Naive thymus-derived CD4-positive, alpha-beta T cell (primary cell): ENCODE measurements at regions not wholly inside any gene's neighbourhood (a gene's known extent, or its start where the extent isn't known, plus 50 kb on each side); places are given as distances from the start of the nearest gene placed in this dataset.
"Not testable (repeated sequence)": the region's sequence is repeated elsewhere in the genome, so short reads cannot be mapped to it uniquely, and the experiment has no call there.

Experiments used
- ATAC-seq: fragments of 150-1000 bp; cut with Tn5 transposase; 2 replicates; pipeline ENCODE4 v1.10.0; 2021; ENCODE audit warnings: mild to moderate bottlenecking, moderate library complexity
- CTCF ChIA-PET: fragments of 350-600 bp; sonication (Branson Sonifier 250); formaldehyde crosslinking; loops from one replicate; lab custom pipeline; 2021; ENCODE audit warnings: antibody characterized with exemption; lab: Charles Lee
- POLR2A ChIA-PET: fragments of 350-600 bp; sonication (Branson Sonifier 250); formaldehyde crosslinking; loops from one replicate; lab custom pipeline; 2021; ENCODE audit warnings: antibody characterized with exemption, inconsistent platforms; lab: Charles Lee
- DNase-seq, 9 donors: peaks; one replicate each; pipeline versions ENCODE4 v3.0.0 to v3.0.0-alpha.2; 2020 to 2022; ENCODE audit warnings: mixed read lengths in 1 of 9
- H3K27ac ChIP-seq: one replicate; pipeline ENCODE4 v1.7.0; 2013; ENCODE audit warnings: mild to moderate bottlenecking, low read depth, low read length, moderate library complexity
- H3K27me3 ChIP-seq, 2 donors: one replicate each; pipeline ENCODE4 v1.7.0; 2013; ENCODE audit warnings: low read length in 2 of 2, mild to moderate bottlenecking in 2 of 2, moderate library complexity in 2 of 2; ENCODE audit not compliant: control insufficient read depth in 2 of 2, insufficient read depth in 2 of 2
- H3K36me3 ChIP-seq, 3 experiments: 1 replicate in 2 of 3; 2 replicates in 1 of 3; pipeline ENCODE4 v1.7.0; 2013; ENCODE audit warnings: low read length in 3 of 3, mild to moderate bottlenecking in 3 of 3, moderate library complexity in 1 of 3; ENCODE audit not compliant: insufficient read depth in 3 of 3, control insufficient read depth in 2 of 3
- H3K4me1 ChIP-seq, 2 donors: one replicate each; pipeline ENCODE4 v1.7.0; 2013; ENCODE audit warnings: low read length in 2 of 2, mild to moderate bottlenecking in 2 of 2, moderate library complexity in 1 of 2; ENCODE audit not compliant: control insufficient read depth in 2 of 2, insufficient read depth in 2 of 2
- H3K4me3 ChIP-seq: 2 replicates; pipeline ENCODE4 v1.7.0; 2013; ENCODE audit warnings: mild to moderate bottlenecking, low read length
- H3K9me3 ChIP-seq, 3 experiments: 1 replicate in 2 of 3; 2 replicates in 1 of 3; pipeline ENCODE4 v1.7.0; 2013; ENCODE audit warnings: low read length in 3 of 3; ENCODE audit not compliant: control insufficient read depth in 2 of 3
- H3K27ac Mint-ChIP-seq, 9 donors: one replicate each; pipeline ENCODE4 v1.8.0; 2020 to 2022; ENCODE audit warnings: mixed read lengths in 9 of 9, mild to moderate bottlenecking in 8 of 9, moderate library complexity in 5 of 9, inconsistent platforms in 2 of 9
- H3K27me3 Mint-ChIP-seq, 5 donors: one replicate each; pipeline ENCODE4 v1.8.0; 2021 to 2022; ENCODE audit warnings: mixed read lengths in 5 of 5, mild to moderate bottlenecking in 1 of 5
- H3K36me3 Mint-ChIP-seq, 5 donors: one replicate each; pipeline ENCODE4 v1.8.0; 2020 to 2022; ENCODE audit warnings: mixed read lengths in 5 of 5, mild to moderate bottlenecking in 3 of 5, inconsistent platforms in 1 of 5
- H3K4me1 Mint-ChIP-seq, 7 donors: one replicate each; pipeline ENCODE4 v1.8.0; 2020 to 2022; ENCODE audit warnings: mixed read lengths in 7 of 7, mild to moderate bottlenecking in 3 of 7, inconsistent platforms in 1 of 7
- H3K4me3 Mint-ChIP-seq, 10 donors: one replicate each; pipeline ENCODE4 v1.8.0; 2020 to 2022; ENCODE audit warnings: mild to moderate bottlenecking in 10 of 10, mixed read lengths in 10 of 10, moderate library complexity in 6 of 10, inconsistent platforms in 2 of 10
- H3K9me3 Mint-ChIP-seq, 11 donors: one replicate each; pipeline ENCODE4 v1.8.0; 2020 to 2022; ENCODE audit warnings: mixed read lengths in 11 of 11, mild to moderate bottlenecking in 4 of 11, inconsistent platforms in 1 of 11, moderate library complexity in 1 of 11
- intact Hi-C, 2 donors: fragments of 100-400 bp; cut with micrococcal nuclease; formaldehyde crosslinking; loops; one replicate each; pipeline ENCODE4 v1.15.1; 2023

GRCh38 chr13:81382246-81382645 is 1041.3 kb upstream of the SPRY2 start:
- Mint-ChIP-seq H3K9me3 (peaks cover 0 to 29% (median 6%) of the 10 kb centered on the region in 11 donors), H3K36me3 (no peaks in the 10 kb centered on the region), H3K27me3 (no peaks in the 10 kb centered on the region), H3K4me3 (no peak overlapping the region), H3K4me1 (no peaks in the 10 kb centered on the region), H3K27ac (no peak overlapping the region)
- ChIA-PET CTCF (no interaction called here), POLR2A (no interaction called here)
- no peaks in the 10 kb centered on the region for H3K27me3 ChIP-seq
- no peaks in the 10 kb centered on the region for H3K4me1 ChIP-seq
- DNase-seq (no peak), ATAC-seq (no peak)
- intact Hi-C loops, result no loop called here
- H3K4me3 ChIP-seq, result no peak overlapping the region
- no peaks in the 10 kb centered on the region for H3K36me3 ChIP-seq
- H3K9me3 ChIP-seq, result no peaks in the 10 kb centered on the region
- no peak overlapping the region for H3K27ac ChIP-seq

GRCh38 chr13:81381560-81381959 is 1040.6 kb upstream of the SPRY2 start:
- H3K27me3 Mint-ChIP-seq, result no peaks in the 10 kb centered on the region
- intact Hi-C loops, result no loop called here
- POLR2A ChIA-PET, result no interaction called here
- DNase-seq (no peak), ATAC-seq (no peak)
- no peak overlapping the region for H3K27ac ChIP-seq
- CTCF ChIA-PET, result no interaction called here
- H3K27ac Mint-ChIP-seq, result no peak overlapping the region
- H3K9me3 Mint-ChIP-seq, result peaks cover 0 to 27% (median 6%) of the 10 kb centered on the region in 11 donors
- no peaks in the 10 kb centered on the region for H3K4me1 ChIP-seq
- H3K36me3 Mint-ChIP-seq, result no peaks in the 10 kb centered on the region
- H3K4me1 Mint-ChIP-seq, result no peaks in the 10 kb centered on the region
- no peak overlapping the region for H3K4me3 Mint-ChIP-seq
- no peaks in the 10 kb centered on the region for H3K9me3 ChIP-seq
- H3K27me3 ChIP-seq, result no peaks in the 10 kb centered on the region
- H3K4me3 ChIP-seq, result no peak overlapping the region
- H3K36me3 ChIP-seq, result no peaks in the 10 kb centered on the region

GRCh38 chr13:81379183-81379582 is 1038.3 kb upstream of the SPRY2 start:
- no peak overlapping the region for H3K4me3 Mint-ChIP-seq
- no peak for DNase-seq
- ATAC-seq, result no peak
- ChIA-PET CTCF (no interaction called here), POLR2A (no interaction called here)
- Histone ChIP-seq H3K36me3 (no peaks in the 10 kb centered on the region), H3K27ac (no peak overlapping the region), H3K9me3 (no peaks in the 10 kb centered on the region), H3K4me1 (no peaks in the 10 kb centered on the region), H3K4me3 (no peak overlapping the region), H3K27me3 (no peaks in the 10 kb centered on the region)
- H3K4me1 Mint-ChIP-seq, result no peaks in the 10 kb centered on the region
- intact Hi-C loops, result no loop called here
- no peak overlapping the region for H3K27ac Mint-ChIP-seq
- peaks cover 0 to 15% (median 6%) of the 10 kb centered on the region in 11 donors for H3K9me3 Mint-ChIP-seq
- no peaks in the 10 kb centered on the region for H3K36me3 Mint-ChIP-seq
- no peaks in the 10 kb centered on the region for H3K27me3 Mint-ChIP-seq

- no peak overlapping the region for H3K27ac Mint-ChIP-seq
- H3K4me1 Mint-ChIP-seq, result no peaks in the 10 kb centered on the region
- intact Hi-C loops, result no loop called here
- ATAC-seq (no peak), DNase-seq (no peak)
- no peaks in the 10 kb centered on the region for H3K27me3 ChIP-seq
- H3K4me3 Mint-ChIP-seq, result no peak overlapping the region
- H3K4me3 ChIP-seq, result no peak overlapping the region
- H3K36me3 Mint-ChIP-seq, result no peaks in the 10 kb centered on the region
- H3K36me3 ChIP-seq, result no peaks in the 10 kb centered on the region
- H3K9me3 Mint-ChIP-seq, result peaks cover 0 to 14% (median 5%) of the 10 kb centered on the region in 11 donors
- POLR2A ChIA-PET, result no interaction called here
- no peak overlapping the region for H3K27ac ChIP-seq
- H3K9me3 ChIP-seq, result no peaks in the 10 kb centered on the region
- H3K4me1 ChIP-seq, result no peaks in the 10 kb centered on the region
- CTCF ChIA-PET, result no interaction called here
- no peaks in the 10 kb centered on the region for H3K27me3 Mint-ChIP-seq
These were observed 1037.0 kb upstream of the SPRY2 start for GRCh38 chr13:81377921-81378320.

- no peaks in the 10 kb centered on the region for H3K36me3 Mint-ChIP-seq
- no peak for ATAC-seq
- ChIA-PET POLR2A (no interaction called here), CTCF (no interaction called here)
- no peaks in the 10 kb centered on the region for H3K9me3 ChIP-seq
- no peaks in the 10 kb centered on the region for H3K36me3 ChIP-seq
- intact Hi-C loops, result no loop called here
- no peak overlapping the region for H3K4me3 Mint-ChIP-seq
- H3K27me3 ChIP-seq, result no peaks in the 10 kb centered on the region
- H3K27ac Mint-ChIP-seq, result no peak overlapping the region
- H3K27ac ChIP-seq, result no peak overlapping the region
- H3K4me3 ChIP-seq, result no peak overlapping the region
- H3K9me3 Mint-ChIP-seq, result peaks cover 0 to 23% (median 6%) of the 10 kb centered on the region in 11 donors
- H3K4me1 Mint-ChIP-seq, result no peaks in the 10 kb centered on the region
- H3K4me1 ChIP-seq, result no peaks in the 10 kb centered on the region
- no peaks in the 10 kb centered on the region for H3K27me3 Mint-ChIP-seq
- no peak for DNase-seq
These were observed 1034.8 kb upstream of the SPRY2 start for GRCh38 chr13:81375709-81376108.

GRCh38 chr13:81362711-81363110 is 1021.8 kb upstream of the SPRY2 start:
- H3K27ac ChIP-seq, POLR2A ChIA-PET, H3K9me3 ChIP-seq, H3K4me3 Mint-ChIP-seq, ATAC-seq, CTCF ChIA-PET, intact Hi-C loops, H3K36me3 Mint-ChIP-seq, H3K27me3 ChIP-seq, H3K4me1 ChIP-seq, H3K4me3 ChIP-seq, H3K27me3 Mint-ChIP-seq, H3K27ac Mint-ChIP-seq, DNase-seq, H3K36me3 ChIP-seq, H3K4me1 Mint-ChIP-seq: not testable (repeated sequence)
- peaks cover 0 to 35% (median 10%) of the 10 kb centered on the region in 11 donors for H3K9me3 Mint-ChIP-seq

- intact Hi-C loops, result no loop called here
- H3K9me3 Mint-ChIP-seq, result peaks cover 0 to 16% (median 3%) of the 10 kb centered on the region in 11 donors
- no peaks in the 10 kb centered on the region for H3K4me1 Mint-ChIP-seq
- H3K27me3 Mint-ChIP-seq, result no peaks in the 10 kb centered on the region
- H3K27ac Mint-ChIP-seq, result no peak overlapping the region
- H3K4me1 ChIP-seq, result no peaks in the 10 kb centered on the region
- POLR2A ChIA-PET, result no interaction called here
- H3K36me3 ChIP-seq, result no peaks in the 10 kb centered on the region
- H3K9me3 ChIP-seq, result no peaks in the 10 kb centered on the region
- H3K27me3 ChIP-seq, result no peaks in the 10 kb centered on the region
- CTCF ChIA-PET, result no interaction called here
- no peak overlapping the region for H3K4me3 Mint-ChIP-seq
- no peaks in the 10 kb centered on the region for H3K36me3 Mint-ChIP-seq
- DNase-seq (no peak), ATAC-seq (no peak)
- H3K27ac ChIP-seq, result no peak overlapping the region
- H3K4me3 ChIP-seq, result no peak overlapping the region
These were observed 1009.1 kb upstream of the SPRY2 start for GRCh38 chr13:81350056-81350455.
